ENCODE measurements at regions not wholly inside any gene's neighbourhood (a gene's known extent, or its start where the extent isn't known, plus 50 kb on each side); places are given as distances from the start of the nearest gene placed in this dataset.

DNA sequence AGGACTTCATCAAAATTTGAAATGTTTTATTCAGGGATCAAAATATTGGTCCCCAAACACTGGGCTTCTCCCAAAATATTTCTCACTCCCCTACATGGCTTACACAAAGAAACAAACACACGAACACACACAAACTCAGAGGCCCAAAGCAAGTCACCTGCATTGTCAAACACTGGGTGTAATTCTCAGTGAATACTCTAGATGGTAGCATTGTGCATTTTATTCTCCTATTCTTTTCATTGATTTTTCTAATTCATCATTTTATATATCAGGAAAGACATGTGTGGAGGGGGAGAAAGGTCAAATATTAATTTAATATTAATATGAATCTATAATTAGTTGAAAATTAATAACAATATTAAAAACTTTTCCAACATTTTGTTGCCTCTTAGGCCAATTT, 72.3 kb upstream of the TNMD start:
- FAIRE-seq: peak; percentile 74

DNA sequence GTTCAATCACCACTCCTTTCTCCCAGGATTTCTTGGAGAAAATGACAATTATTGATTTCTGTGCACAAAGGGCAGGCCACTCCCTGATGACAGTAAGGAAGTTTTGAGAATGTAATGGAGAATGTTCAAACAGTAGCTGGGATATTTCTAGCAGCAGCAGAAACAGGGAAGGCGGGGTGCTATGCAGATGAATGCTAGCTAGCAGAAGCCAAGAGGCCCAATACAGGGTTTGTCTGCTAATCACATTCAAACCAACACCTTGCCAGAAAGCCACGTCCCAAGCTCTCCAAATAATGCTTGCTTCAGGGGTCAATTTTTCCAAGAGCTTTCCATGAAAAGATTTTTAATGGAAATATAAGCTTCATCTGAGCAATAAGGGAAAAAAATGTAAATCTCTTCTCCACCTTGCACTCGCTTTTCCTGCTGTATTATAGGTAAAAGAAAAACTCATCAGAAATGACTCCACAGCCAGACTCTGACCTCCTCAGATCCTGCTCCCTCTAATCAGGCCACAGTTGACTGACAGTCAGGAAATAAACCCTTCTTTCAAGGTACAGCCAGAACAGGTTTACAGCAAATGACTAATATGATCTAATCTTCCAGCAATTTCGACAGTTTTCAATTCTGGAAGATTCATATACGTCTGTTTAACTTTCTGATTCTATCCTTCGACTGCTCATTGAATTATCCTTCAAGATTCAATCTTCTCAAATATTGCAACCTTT, 84.7 kb upstream of the PCDH19 start:
- no peak for FAIRE-seq

DNA sequence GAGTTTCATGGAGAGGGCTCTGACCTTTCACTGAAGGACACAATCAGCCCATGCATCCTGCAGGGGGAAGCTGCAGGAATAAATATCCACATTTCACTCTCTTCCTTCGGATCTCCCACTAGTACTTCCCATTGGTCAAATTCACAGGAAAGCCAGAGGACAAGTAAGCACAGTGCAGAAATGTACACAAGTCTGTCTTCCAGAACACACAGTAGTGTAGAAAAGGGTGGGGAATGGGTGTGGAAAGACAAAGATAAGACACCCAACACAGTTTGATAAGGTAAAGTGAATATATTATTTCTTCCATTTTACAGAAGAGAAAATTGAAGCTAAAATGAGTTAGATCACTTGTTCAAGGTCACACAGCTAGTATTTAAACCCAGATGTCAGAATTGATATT, 81.1 kb upstream of the PCDH19 start:
- FAIRE-seq: no peak

DNA sequence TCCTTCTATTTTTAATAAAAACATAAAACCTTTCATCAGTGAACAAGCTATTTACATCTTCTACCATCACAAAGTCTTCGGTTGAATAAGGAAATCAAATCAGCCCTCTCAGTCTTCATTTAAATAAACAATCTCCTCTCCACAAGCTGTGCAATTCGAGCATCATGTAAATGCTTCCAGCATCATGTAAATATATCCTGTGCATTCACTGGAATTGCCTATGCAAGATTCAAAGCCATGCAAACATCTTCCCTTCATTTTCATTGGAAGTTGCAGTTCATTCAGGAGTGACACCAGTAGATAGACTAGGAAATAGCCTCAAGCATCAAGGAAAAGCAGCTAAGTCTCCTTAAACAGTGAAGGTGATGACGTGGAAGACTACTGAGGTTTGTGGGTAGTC, 77.7 kb upstream of the PCDH19 start:
- FAIRE-seq: no peak

DNA sequence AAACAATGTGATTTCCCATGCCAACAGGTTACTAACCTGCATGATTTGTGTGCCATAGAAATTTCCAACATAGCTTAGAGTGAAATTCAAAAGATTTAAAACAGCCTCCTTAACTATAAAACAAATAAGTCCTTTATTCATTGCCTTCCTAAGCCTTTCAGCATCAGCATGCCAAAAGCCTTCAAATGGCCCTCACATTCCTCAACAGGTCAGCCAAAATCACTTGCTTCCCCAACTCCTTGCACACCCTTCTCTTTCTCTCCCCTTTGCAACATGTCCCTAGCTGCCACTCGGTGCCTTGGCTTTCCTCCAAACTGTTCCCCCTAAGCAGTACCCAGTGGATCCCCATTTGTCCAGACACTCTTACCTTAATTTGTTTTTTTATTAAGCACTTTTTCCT, 74.9 kb upstream of the PCDH19 start:
- FAIRE-seq: no peak

DNA sequence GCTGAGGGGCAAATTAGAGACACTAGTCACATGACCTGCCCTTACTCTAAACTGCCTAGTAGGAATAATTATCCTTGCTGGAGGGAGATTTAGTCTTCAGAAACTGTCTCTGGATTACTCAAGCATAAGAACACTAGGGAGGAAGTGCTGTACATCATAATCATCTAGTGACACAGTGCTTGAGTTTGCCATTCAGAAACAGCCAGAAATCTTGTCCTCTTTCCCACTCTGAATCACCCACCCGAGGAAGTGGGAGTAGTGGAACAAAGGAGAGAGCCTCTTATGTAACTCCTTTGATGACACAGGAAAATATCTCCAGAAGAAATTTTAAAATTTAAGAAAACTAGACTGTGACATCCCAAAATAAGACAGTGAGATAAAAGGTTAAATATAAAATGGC, 69.3 kb upstream of the PCDH19 start:
- no peak for FAIRE-seq

DNA sequence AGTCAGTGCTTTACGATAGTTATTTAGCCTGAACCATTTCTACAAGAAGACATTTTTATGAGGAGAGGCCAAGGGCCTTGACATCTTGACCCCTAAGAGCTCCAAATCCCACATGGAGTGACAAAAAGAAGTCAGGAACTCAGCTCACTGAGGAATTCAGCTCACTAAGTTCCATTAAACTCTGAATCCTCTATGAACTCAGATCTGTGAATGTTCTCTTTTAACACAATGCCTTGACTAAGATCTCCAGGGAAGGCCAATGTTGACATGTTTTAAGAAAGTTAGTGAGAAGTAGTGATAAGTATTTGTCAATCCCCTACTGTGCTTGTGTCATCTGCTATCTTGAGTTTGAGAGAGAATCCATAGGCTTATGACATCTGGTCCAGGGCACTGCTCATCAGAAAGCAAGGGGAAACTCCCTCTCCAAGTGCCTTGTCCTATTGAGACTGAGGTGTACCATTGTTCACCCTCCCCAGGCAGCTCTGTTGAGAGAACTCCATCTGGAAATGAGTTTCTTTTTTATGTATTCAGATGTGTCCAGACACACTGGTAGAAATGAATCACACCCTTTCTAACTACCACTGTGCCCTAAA, 68.7 kb upstream of the PCDH19 start:
- FAIRE-seq: no peak

DNA sequence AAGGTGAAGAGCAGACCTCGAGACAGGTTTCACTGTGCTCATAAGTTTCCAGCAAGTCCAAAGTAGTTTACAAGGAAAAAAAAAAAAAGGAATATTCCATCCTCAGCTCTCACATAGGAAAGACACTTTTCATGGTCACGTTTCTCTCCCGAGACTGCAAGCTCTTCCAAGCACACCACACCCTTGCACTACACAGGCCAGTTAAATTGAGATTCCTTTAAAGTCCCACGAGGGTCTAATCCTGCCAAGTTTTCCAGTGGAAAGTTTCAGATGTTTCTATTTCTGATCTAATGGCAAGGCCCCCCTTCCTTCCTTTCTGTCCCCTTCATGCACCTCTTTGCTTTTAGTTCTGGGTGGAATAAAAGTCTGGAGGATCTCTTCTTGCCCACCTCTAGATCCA, 67.9 kb upstream of the PCDH19 start:
- FAIRE-seq: no peak

DNA sequence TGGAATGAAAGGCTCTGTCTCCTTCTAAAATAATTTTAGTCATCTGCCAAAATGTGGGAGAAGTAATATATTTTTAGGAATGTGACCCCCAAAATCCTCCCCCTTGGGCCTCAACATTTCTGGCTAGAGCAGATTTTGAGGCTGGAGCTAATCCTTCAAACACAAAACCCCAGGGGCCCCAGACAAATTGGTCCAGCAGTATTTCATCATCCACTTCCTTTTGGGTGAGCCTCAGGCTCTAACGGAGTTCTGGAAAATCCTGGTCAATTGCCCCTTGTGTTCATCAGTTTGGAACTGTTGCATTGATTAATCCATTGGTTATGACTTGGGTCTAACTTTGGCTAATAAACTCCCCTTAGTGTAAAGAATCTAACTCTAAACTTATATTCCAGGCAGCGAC, 67.4 kb upstream of the PCDH19 start:
- no peak for FAIRE-seq
